GM12878 (cell line): ENCODE measurements at regions not wholly inside any gene's neighbourhood (a gene's known extent, or its start where the extent isn't known, plus 50 kb on each side); places are given as distances from the start of the nearest gene placed in this dataset.
A peak's percentile ranks its signal among the peaks of the same experiment; 100 is the strongest.

Experiments
- ATAC-seq: fragments of 200-7000 bp; cut with Tn5 transposase; 3 replicates; pipeline ENCODE4 v1.9.1; 2020; ENCODE audit warnings: mild to moderate bottlenecking, moderate library complexity
- BruUV-seq: library from RNA; stranded (reverse); fragments of 400-500 nt; replicated peaks from 2 replicates; lab custom pipeline; 2021; lab: Mats Ljungman, UMichigan
- CTCF ChIA-PET: fragments of 300-600 bp; sonication (Branson Sonifier 250); formaldehyde crosslinking; extraction: SDS; loops from one replicate; lab custom pipeline; 2021; ENCODE audit warnings: inconsistent platforms; lab: Yijun Ruan, JAX
- POLR2A ChIA-PET: fragments of 350-600 bp; formaldehyde crosslinking; extraction: SDS; loops from one replicate; lab custom pipeline; 2021; ENCODE audit warnings: inconsistent platforms; lab: Charles Lee
- RAD21 ChIA-PET: fragments of 300-600 bp; sonication (Branson Sonifier 250); formaldehyde crosslinking; loops from one replicate; lab custom pipeline; 2023; ENCODE audit warnings: antibody characterized with exemption; ENCODE audit not compliant: unreplicated experiment; lab: Charles Lee
- SMC1A ChIA-PET: fragments of 300-600 bp; sonication (Branson Sonifier 250); formaldehyde crosslinking; loops from one replicate; lab custom pipeline; 2023; ENCODE audit not compliant: unreplicated experiment, uncharacterized antibody; lab: Charles Lee
- DNase-seq: peaks from one replicate; pipeline ENCODE4 v3.0.0-alpha.2; 2011; ENCODE audit warnings: low read depth, low spot score
- FAIRE-seq: peaks from 3 replicates; lab custom pipeline; 2011; peaks lifted over from hg19 to GRCh38; lab: Jason Lieb, UNC
- H2AFZ ChIP-seq: 2 replicates; pipeline ENCODE4 v1.6.0; 2011; ENCODE audit warnings: low read depth, low read length, control low read depth; ENCODE audit not compliant: control insufficient read depth
- H3K27ac ChIP-seq: 2 replicates; pipeline ENCODE4 v1.5.1; 2011; ENCODE audit warnings: control low read depth; ENCODE audit not compliant: control insufficient read depth, insufficient read depth
- H3K27me3 ChIP-seq, 2 experiments: replicated peaks in 1 of 2; 2 replicates each; pipeline versions ENCODE4 v1.6.0 to v1.6.1; 2011; ENCODE audit warnings: low read length in 1 of 2; ENCODE audit not compliant: control insufficient read depth in 2 of 2, insufficient read depth in 2 of 2
- H3K36me3 ChIP-seq, 2 experiments: 2 replicates each; pipeline ENCODE4 v1.5.1; 2011; ENCODE audit warnings: low read length in 1 of 2; ENCODE audit not compliant: control insufficient read depth in 2 of 2, insufficient read depth in 2 of 2
- H3K4me1 ChIP-seq: 2 replicates; pipeline ENCODE4 v1.6.1; 2011; ENCODE audit warnings: mild to moderate bottlenecking, low read length, moderate library complexity, mixed read lengths; ENCODE audit not compliant: control insufficient read depth, insufficient read depth
- H3K4me2 ChIP-seq: 2 replicates; pipeline ENCODE4 v1.6.0; 2011; ENCODE audit warnings: control low read depth; ENCODE audit not compliant: control insufficient read depth, insufficient read depth
- H3K4me3 ChIP-seq: fragments of 200-600 bp; sonication (generic); 2 replicates; pipeline ENCODE4 v1.5.1; 2016
- H3K79me2 ChIP-seq: 2 replicates; pipeline ENCODE4 v1.6.0; 2011; ENCODE audit warnings: low read length; ENCODE audit not compliant: control insufficient read depth, insufficient read depth
- H3K9ac ChIP-seq: 2 replicates; pipeline ENCODE4 v1.8.0; 2011; ENCODE audit warnings: low read length, control low read depth, mixed read lengths; ENCODE audit not compliant: control insufficient read depth, insufficient read depth
- H3K9me3 ChIP-seq: replicated peaks from 3 replicates; pipeline ENCODE4 v1.5.1; 2011; ENCODE audit warnings: mild to moderate bottlenecking, low read length; ENCODE audit not compliant: control insufficient read depth, insufficient read depth
- H4K20me1 ChIP-seq: 2 replicates; pipeline ENCODE4 v1.6.0; 2011; ENCODE audit not compliant: control insufficient read depth, insufficient read depth
- ATF7 ChIP-seq: fragments of 450-650 bp; IDR thresholded peaks from 2 replicates; pipeline ENCODE4 v1.6.1; 2016; ENCODE audit warnings: low read depth, mild to moderate bottlenecking
- CEBPB ChIP-seq, 2 experiments: fragments of 150-350 bp in 1 of 2; IDR thresholded peaks; 2 replicates each; pipeline ENCODE4 v1.6.1; 2012 to 2014; ENCODE audit warnings: low read depth in 2 of 2, low read length in 2 of 2, borderline replicate concordance in 1 of 2, inconsistent platforms in 1 of 2
- KAT2A ChIP-seq: conservative IDR thresholded peaks from 2 replicates; pipeline ENCODE4 v1.6.1; 2011; ENCODE audit warnings: low read depth, low read length; ENCODE audit not compliant: control insufficient read depth
- NFIC ChIP-seq: IDR thresholded peaks from 2 replicates; pipeline ENCODE4 v1.6.1; 2012; ENCODE audit warnings: low read depth, mild to moderate bottlenecking, inconsistent platforms, low read length, moderate library complexity
- RAD51 ChIP-seq: fragments of 450-650 bp; IDR thresholded peaks from 2 replicates; pipeline ENCODE4 v1.6.1; 2016; ENCODE audit warnings: moderate library complexity, mild to moderate bottlenecking, inconsistent platforms
- YBX1 ChIP-seq: fragments of 450-650 bp; IDR thresholded peaks from 2 replicates; pipeline ENCODE4 v1.6.1; 2016; ENCODE audit warnings: antibody characterized with exemption
- YY1 ChIP-seq: IDR thresholded peaks from 2 replicates; pipeline ENCODE4 v1.6.1; 2011; ENCODE audit warnings: low read depth, mild to moderate bottlenecking, low read length
- WGBS: methylation state at CpG from one replicate; pipeline ENCODE4 v1.1.6; 2016; ENCODE audit warnings: low lambda C conversion rate; ENCODE audit not compliant: insufficient replicate concordance, insufficient coverage; ENCODE audit errors: missing lambda C conversion rate; 5-methylcytosine and 5-hydroxymethylcytosine counted together
- in situ Hi-C: fragments of 300-500 bp; cut with MboI; formaldehyde crosslinking; loops from 9 replicates; pipeline ENCODE4 v1.14.3; 2018; ENCODE audit warnings: mixed read lengths
- intact Hi-C: fragments of 100-400 bp; cut with micrococcal nuclease; formaldehyde crosslinking; loops from one replicate; pipeline ENCODE4 v1.14.2; 2022; ENCODE audit not compliant: unreplicated experiment
- TF ChIP-seq, protein P1 (sequence below): fragments of 450-650 bp; IDR thresholded peaks from 2 replicates; pipeline ENCODE4 v1.6.1; 2017; ENCODE audit warnings: mild to moderate bottlenecking, moderate library complexity
- TF ChIP-seq, protein P2 (sequence below): IDR thresholded peaks from 2 replicates; pipeline ENCODE4 v1.6.1; 2012; ENCODE audit warnings: low read length, inconsistent platforms

DNA sequence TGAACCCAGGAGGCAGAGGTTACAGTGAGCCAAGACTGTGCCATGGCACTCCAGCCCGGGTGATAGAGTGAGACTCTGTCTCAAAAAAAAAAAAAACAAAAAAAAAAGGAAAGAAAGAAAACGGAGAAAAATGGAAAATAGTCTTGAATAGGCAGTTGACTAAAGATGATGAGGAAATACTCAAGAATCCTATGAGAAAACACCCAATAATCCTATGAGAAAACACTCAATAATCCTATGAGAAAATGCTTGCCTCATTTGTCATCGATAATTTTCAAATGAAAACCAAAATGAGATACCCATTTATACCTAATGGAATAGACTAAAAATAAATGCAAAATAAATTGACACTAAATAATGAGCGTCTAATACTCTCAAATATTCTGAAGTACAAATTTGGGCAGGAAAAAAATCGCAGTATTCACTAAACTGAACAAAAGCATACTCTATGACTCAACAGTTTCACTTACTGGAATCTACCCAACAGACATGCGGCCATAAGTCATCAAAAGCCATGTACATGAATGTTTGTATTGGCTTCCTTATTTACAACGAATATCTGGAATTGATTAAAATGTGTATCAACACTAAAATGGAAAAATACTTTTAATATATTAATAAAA is 733.9 kb upstream of the CHRM3 start:
- H3K27me3 ChIP-seq = no peaks in the 10 kb centered on the region
- no TSS peak for BruUV-seq
- WGBS = 29% methylated on average over 6 of the region's 7 CpGs
- in situ Hi-C loops = no loop called here
- ATAC-seq (no peak), DNase-seq (no peak), FAIRE-seq (no peak)
- no peaks in the 10 kb centered on the region for H3K79me2 ChIP-seq
- CTCF ChIA-PET = no interaction called here
- no peaks in the 10 kb centered on the region for H4K20me1 ChIP-seq
- SMC1A ChIA-PET = interaction anchor here (0.9 kb wide), 1 partner anchor 11 kb away, joined by 3 read pairs; no protein-coding TSS in a partner anchor
- no peak overlapping the region for H3K4me3 ChIP-seq
- H3K27ac ChIP-seq = no peak overlapping the region
- TF ChIP-seq NFIC = no peak
- H3K36me3 ChIP-seq = no peaks in the 10 kb centered on the region
- POLR2A ChIA-PET = no interaction called here
- intact Hi-C loops = no loop called here
- H3K9ac ChIP-seq = no peak overlapping the region
- H2AFZ ChIP-seq = no peak overlapping the region
- H3K4me1 ChIP-seq = no peaks in the 10 kb centered on the region
- H3K9me3 ChIP-seq = no peaks in the 10 kb centered on the region
- H3K4me2 ChIP-seq = no peak overlapping the region
- RAD21 ChIA-PET = interaction anchor here (1.1 kb wide), 1 partner anchor 54 kb away, joined by 3 read pairs; no protein-coding TSS in a partner anchor

DNA sequence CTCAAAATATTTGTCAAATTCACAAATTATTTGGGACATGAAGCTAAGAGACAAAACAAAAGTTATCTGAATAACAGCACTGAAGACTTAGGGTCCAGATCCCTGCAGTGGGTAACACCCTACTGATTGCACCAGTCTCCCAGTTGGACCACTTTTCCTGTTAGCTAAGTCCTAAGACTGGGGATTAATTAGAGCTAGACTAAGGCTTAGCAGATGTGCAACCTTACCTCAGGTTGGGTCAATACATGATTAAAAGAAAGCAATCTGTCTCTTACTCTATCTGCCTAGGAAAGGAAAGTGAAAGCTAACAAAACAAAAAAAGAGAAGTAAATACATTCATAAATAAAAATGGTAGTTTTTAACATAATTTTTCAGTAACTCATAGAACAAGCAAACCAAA is 737.2 kb upstream of the CHRM3 start:
- peak; percentile 71 for ATAC-seq
- Histone ChIP-seq H3K9me3 (no peaks in the 10 kb centered on the region), H3K4me2 (no peak overlapping the region), H2AFZ (no peak overlapping the region), H3K4me1 (no peaks in the 10 kb centered on the region), H3K79me2 (no peaks in the 10 kb centered on the region), H3K36me3 (no peaks in the 10 kb centered on the region), H3K27me3 (no peaks in the 10 kb centered on the region), H3K27ac (no peak overlapping the region), H3K9ac (no peak overlapping the region), H4K20me1 (no peaks in the 10 kb centered on the region), H3K4me3 (no peak overlapping the region)
- intact Hi-C loops = no loop called here
- BruUV-seq = no TSS peak
- CTCF ChIA-PET = interaction anchor here (0.8 to 1.1 kb wide), 2 partner anchors 10 to 57 kb away, joined by 3 read pairs; no protein-coding TSS in a partner anchor
- POLR2A ChIA-PET = no interaction called here
- SMC1A ChIA-PET = interaction anchor here (0.7 to 1.4 kb wide), 3 partner anchors 24 to 50 kb away, joined by 3 read pairs; no protein-coding TSS in a partner anchor
- FAIRE-seq = no peak
- in situ Hi-C loops = no loop called here
- RAD21 ChIA-PET = interaction anchor here (1.2 kb wide), 1 partner anchor 42 kb away, joined by 3 read pairs; no protein-coding TSS in a partner anchor
- DNase-seq = no peak
- TF ChIP-seq, protein P1, sequence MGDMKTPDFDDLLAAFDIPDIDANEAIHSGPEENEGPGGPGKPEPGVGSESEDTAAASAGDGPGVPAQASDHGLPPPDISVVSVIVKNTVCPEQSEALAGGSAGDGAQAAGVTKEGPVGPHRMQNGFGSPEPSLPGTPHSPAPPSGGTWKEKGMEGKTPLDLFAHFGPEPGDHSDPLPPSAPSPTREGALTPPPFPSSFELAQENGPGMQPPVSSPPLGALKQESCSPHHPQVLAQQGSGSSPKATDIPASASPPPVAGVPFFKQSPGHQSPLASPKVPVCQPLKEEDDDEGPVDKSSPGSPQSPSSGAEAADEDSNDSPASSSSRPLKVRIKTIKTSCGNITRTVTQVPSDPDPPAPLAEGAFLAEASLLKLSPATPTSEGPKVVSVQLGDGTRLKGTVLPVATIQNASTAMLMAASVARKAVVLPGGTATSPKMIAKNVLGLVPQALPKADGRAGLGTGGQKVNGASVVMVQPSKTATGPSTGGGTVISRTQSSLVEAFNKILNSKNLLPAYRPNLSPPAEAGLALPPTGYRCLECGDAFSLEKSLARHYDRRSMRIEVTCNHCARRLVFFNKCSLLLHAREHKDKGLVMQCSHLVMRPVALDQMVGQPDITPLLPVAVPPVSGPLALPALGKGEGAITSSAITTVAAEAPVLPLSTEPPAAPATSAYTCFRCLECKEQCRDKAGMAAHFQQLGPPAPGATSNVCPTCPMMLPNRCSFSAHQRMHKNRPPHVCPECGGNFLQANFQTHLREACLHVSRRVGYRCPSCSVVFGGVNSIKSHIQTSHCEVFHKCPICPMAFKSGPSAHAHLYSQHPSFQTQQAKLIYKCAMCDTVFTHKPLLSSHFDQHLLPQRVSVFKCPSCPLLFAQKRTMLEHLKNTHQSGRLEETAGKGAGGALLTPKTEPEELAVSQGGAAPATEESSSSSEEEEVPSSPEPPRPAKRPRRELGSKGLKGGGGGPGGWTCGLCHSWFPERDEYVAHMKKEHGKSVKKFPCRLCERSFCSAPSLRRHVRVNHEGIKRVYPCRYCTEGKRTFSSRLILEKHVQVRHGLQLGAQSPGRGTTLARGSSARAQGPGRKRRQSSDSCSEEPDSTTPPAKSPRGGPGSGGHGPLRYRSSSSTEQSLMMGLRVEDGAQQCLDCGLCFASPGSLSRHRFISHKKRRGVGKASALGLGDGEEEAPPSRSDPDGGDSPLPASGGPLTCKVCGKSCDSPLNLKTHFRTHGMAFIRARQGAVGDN = no peak
- TF ChIP-seq RAD51 = no peak
- TF ChIP-seq CEBPB (IDR thresholded peaks at IDR 0.05; ENCODE audit: borderline replicate concordance in 1 of 2, low read depth in 2 of 2, low read length in 2 of 2) = no peak
- TF ChIP-seq, protein P2, sequence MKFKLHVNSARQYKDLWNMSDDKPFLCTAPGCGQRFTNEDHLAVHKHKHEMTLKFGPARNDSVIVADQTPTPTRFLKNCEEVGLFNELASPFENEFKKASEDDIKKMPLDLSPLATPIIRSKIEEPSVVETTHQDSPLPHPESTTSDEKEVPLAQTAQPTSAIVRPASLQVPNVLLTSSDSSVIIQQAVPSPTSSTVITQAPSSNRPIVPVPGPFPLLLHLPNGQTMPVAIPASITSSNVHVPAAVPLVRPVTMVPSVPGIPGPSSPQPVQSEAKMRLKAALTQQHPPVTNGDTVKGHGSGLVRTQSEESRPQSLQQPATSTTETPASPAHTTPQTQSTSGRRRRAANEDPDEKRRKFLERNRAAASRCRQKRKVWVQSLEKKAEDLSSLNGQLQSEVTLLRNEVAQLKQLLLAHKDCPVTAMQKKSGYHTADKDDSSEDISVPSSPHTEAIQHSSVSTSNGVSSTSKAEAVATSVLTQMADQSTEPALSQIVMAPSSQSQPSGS = no peak
- TF ChIP-seq YY1 = no peak
- TF ChIP-seq KAT2A = no peak
- no peak for TF ChIP-seq ATF7
- TF ChIP-seq YBX1 = no peak
